Pancreas (tissue), 10 donors: ENCODE measurements at regions not wholly inside any gene's neighbourhood (a gene's known extent, or its start where the extent isn't known, plus 50 kb on each side); places are given as distances from the start of the nearest gene placed in this dataset.

Experiments
- ATAC-seq, 4 donors: fragments of 200-7000 bp; cut with Tn5 transposase; one replicate each; pipeline versions ENCODE4 v1.8.0 to v1.9.1; 2020; ENCODE audit warnings: mild to moderate bottlenecking in 4 of 4, moderate library complexity in 4 of 4
- DNase-seq, 6 donors: peaks; one replicate each; pipeline ENCODE4 v3.0.0-alpha.2; 2020
- FAIRE-seq: peaks from 2 replicates; lab custom pipeline; 2012; peaks lifted over from hg19 to GRCh38; lab: Jason Lieb, UNC
- H3K27ac ChIP-seq, 4 donors: fragments of 200-600 bp; sonication (generic); 1 replicate in 3 of 4; 2 replicates in 1 of 4; pipeline versions ENCODE4 v1.5.0 to v1.8.0; 2020
- H3K27me3 ChIP-seq, 4 donors: fragments of 200-600 bp; one replicate each; pipeline ENCODE4 v1.8.0; 2021
- H3K36me3 ChIP-seq, 3 donors: fragments of 200-600 bp; sonication (generic) in 1 of 3; one replicate each; pipeline versions ENCODE4 v1.5.0 to v1.8.0; 2020 to 2021
- H3K4me1 ChIP-seq, 3 donors: fragments of 200-600 bp; one replicate each; pipeline ENCODE4 v1.8.0; 2021
- H3K4me3 ChIP-seq, 4 donors: fragments of 200-600 bp; sonication (generic) in 2 of 4; one replicate each; pipeline versions ENCODE4 v1.5.0 to v1.8.0; 2020 to 2021
- H3K9me3 ChIP-seq, 4 donors: fragments of 200-600 bp; one replicate each; pipeline ENCODE4 v1.8.0; 2021
- CTCF ChIP-seq, 4 donors: fragments of 200-600 bp; sonication (generic) in 3 of 4; IDR thresholded peaks; one replicate each; pipeline versions ENCODE4 v1.5.0 to v1.8.0; 2021; ENCODE audit warnings: antibody characterized with exemption in 4 of 4
- WGBS, 2 donors: extraction: QIAGEN DNeasy Blood & Tissue Kit; methylation state at CpG; one replicate each; pipeline ENCODE4 v1.1.7; 2013; 5-methylcytosine and 5-hydroxymethylcytosine counted together
- intact Hi-C, 3 donors: fragments of 100-400 bp; cut with DNase I; formaldehyde crosslinking; loops; one replicate each; pipeline versions ENCODE4 v1.11.1 to v1.14.2; 2022
- donor health status: healthy with polysubstance abuse.
- donor health status: DM: no; HTN: no; CAD: no; lungs with moderate emphysema.
- donor health status: DM: no; HTN: no; CAD: no.
- donor health status: control.
- donor health status: control.
- donor health status: Bipolar disorder and iron deficiency.
- donor health status: DM: yes; HTN: yes; CAD: no.
- donor health status: DM: no; HTN: no; CAD: no.
- donor health status: DM: no; HTN: no; CAD: no.
- donor health status: DM: yes; HTN: yes; CAD: no.

- 56 to 67% methylated on average over 4 of the region's 4 CpGs for WGBS, 2 donors
- no peak for TF ChIP-seq CTCF (IDR thresholded peaks at IDR 0.05)
- DNase-seq (no peak), FAIRE-seq (no peak), ATAC-seq (no peak)
- no peaks in the 10 kb centered on the region for H3K4me1 ChIP-seq
- H3K27ac ChIP-seq: no peak overlapping the region
- no peak overlapping the region for H3K4me3 ChIP-seq
- intact Hi-C loops: no loop called here
- H3K9me3 ChIP-seq: no peaks in the 10 kb centered on the region
- no peaks in the 10 kb centered on the region for H3K36me3 ChIP-seq
- H3K27me3 ChIP-seq: no peaks in the 10 kb centered on the region
Measured at GRCh38 chr16:22671301-22672076, 142.5 kb upstream of the HS3ST2 start.

GRCh38 chr16:22672830-22673210, 141.1 kb upstream of the HS3ST2 start:
- no peaks in the 10 kb centered on the region for H3K9me3 ChIP-seq
- ATAC-seq (no peak), DNase-seq (no peak), FAIRE-seq (no peak)
- WGBS, 2 donors: 55 to 56% methylated on average over 3 of the region's 3 CpGs
- H3K4me3 ChIP-seq: no peak overlapping the region
- TF ChIP-seq CTCF (IDR thresholded peaks at IDR 0.05): no peak
- no peaks in the 10 kb centered on the region for H3K36me3 ChIP-seq
- no peaks in the 10 kb centered on the region for H3K27me3 ChIP-seq
- no peak overlapping the region for H3K27ac ChIP-seq
- intact Hi-C loops: no loop called here
- H3K4me1 ChIP-seq: no peaks in the 10 kb centered on the region

- H3K27ac ChIP-seq: no peak overlapping the region
- H3K4me1 ChIP-seq: no peaks in the 10 kb centered on the region
- no peaks in the 10 kb centered on the region for H3K36me3 ChIP-seq
- FAIRE-seq (no peak), ATAC-seq (no peak), DNase-seq (no peak)
- H3K9me3 ChIP-seq: no peaks in the 10 kb centered on the region
- no peaks in the 10 kb centered on the region for H3K27me3 ChIP-seq
- 10 to 12% methylated on average over 2 of the region's 2 CpGs for WGBS, 2 donors
- TF ChIP-seq CTCF (IDR thresholded peaks at IDR 0.05): no peak
- no peak overlapping the region for H3K4me3 ChIP-seq
- intact Hi-C loops: no loop called here
Measured at GRCh38 chr16:22673421-22673831, 140.5 kb upstream of the HS3ST2 start.

GRCh38 chr16:22674832-22675191, 139.2 kb upstream of the HS3ST2 start:
- no peaks in the 10 kb centered on the region for H3K9me3 ChIP-seq
- intact Hi-C loops: no loop called here
- no peaks in the 10 kb centered on the region for H3K27me3 ChIP-seq
- no peak overlapping the region for H3K27ac ChIP-seq
- no peak for TF ChIP-seq CTCF (IDR thresholded peaks at IDR 0.05)
- H3K36me3 ChIP-seq: no peaks in the 10 kb centered on the region
- DNase-seq (no peak), FAIRE-seq (no peak), ATAC-seq (no peak)
- WGBS, 2 donors: 66 to 73% methylated on average over 3 of the region's 3 CpGs
- no peak overlapping the region for H3K4me3 ChIP-seq
- no peaks in the 10 kb centered on the region for H3K4me1 ChIP-seq

GRCh38 chr16:22675745-22676540, 138.0 kb upstream of the HS3ST2 start:
- ATAC-seq (no peak), DNase-seq (no peak), FAIRE-seq (no peak)
- Histone ChIP-seq H3K27ac (no peak overlapping the region), H3K4me3 (no peak overlapping the region), H3K4me1 (no peaks in the 10 kb centered on the region), H3K27me3 (no peaks in the 10 kb centered on the region), H3K9me3 (no peaks in the 10 kb centered on the region), H3K36me3 (no peaks in the 10 kb centered on the region)
- 61 to 77% methylated on average over 4 of the region's 4 CpGs for WGBS, 2 donors
- TF ChIP-seq CTCF (IDR thresholded peaks at IDR 0.05): no peak
- intact Hi-C loops: no loop called here
